Activated CD4-positive, alpha-beta T cell treated with anti-CD3 and anti-CD28 coated beads for 36 hours (primary cell): ENCODE measurements at regions not wholly inside any gene's neighbourhood (a gene's known extent, or its start where the extent isn't known, plus 50 kb on each side); places are given as distances from the start of the nearest gene placed in this dataset.

ENCODE experiments used
- ATAC-seq: fragments of 200-7000 bp; cut with Tn5 transposase; one replicate; pipeline ENCODE4 v1.10.0; 2021; ENCODE audit warnings: mild to moderate bottlenecking, moderate library complexity
- CTCF ChIA-PET: fragments of 350-600 bp; sonication (Branson Sonifier 250); formaldehyde crosslinking; loops from one replicate; lab custom pipeline; 2021; ENCODE audit warnings: antibody characterized with exemption; lab: Charles Lee
- POLR2A ChIA-PET: fragments of 350-600 bp; sonication (Branson Sonifier 250); formaldehyde crosslinking; loops from one replicate; lab custom pipeline; 2021; ENCODE audit warnings: antibody characterized with exemption, inconsistent platforms; lab: Charles Lee
- DNase-seq: peaks from one replicate; pipeline ENCODE4 v3.0.0-alpha.2; 2020
- H3K27ac Mint-ChIP-seq: one replicate; pipeline ENCODE4 v1.8.0; 2021; ENCODE audit warnings: mixed read lengths
- H3K27me3 Mint-ChIP-seq: one replicate; pipeline ENCODE4 v1.8.0; 2021; ENCODE audit warnings: mixed read lengths
- H3K36me3 Mint-ChIP-seq: one replicate; pipeline ENCODE4 v1.8.0; 2021; ENCODE audit warnings: low read depth, mixed read lengths
- H3K4me1 Mint-ChIP-seq: one replicate; pipeline ENCODE4 v1.8.0; 2021; ENCODE audit warnings: mixed read lengths
- H3K4me3 Mint-ChIP-seq: one replicate; pipeline ENCODE4 v1.8.0; 2021; ENCODE audit warnings: mild to moderate bottlenecking, moderate library complexity, mixed read lengths
- H3K9me3 Mint-ChIP-seq: one replicate; pipeline ENCODE4 v1.8.0; 2021; ENCODE audit warnings: low read depth, mixed read lengths
- intact Hi-C, 2 experiments: fragments of 100-400 bp; cut with DNase I in 1 of 2; cut with micrococcal nuclease in 1 of 2; formaldehyde crosslinking; loops; one replicate each; pipeline versions ENCODE4 v1.14.2 to v1.15.1; 2022 to 2024; cut with DNase I, micrococcal nuclease

DNA sequence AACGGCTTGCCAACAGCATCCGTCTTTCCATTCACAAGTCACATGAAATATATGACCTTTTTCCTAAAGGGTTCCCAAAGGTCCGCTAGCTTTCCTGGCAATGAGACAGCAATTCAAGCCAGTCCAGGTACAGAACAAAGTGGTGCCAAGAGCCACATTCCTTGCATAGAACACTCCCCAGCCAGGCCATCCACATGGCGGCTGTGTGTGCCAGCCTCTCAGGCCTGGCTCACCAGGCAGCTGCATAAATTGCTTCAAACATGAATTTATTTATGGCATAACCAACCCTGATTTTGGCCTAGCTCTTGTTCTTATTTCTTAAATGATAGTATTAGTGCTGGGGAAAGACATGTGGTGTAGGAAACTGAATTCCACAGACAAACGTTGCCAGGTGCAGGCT is 63.7 kb upstream of the CREB5 start:
- Mint-ChIP-seq H3K27me3 (peaks cover 8% of the 10 kb centered on the region), H3K36me3 (no peaks in the 10 kb centered on the region), H3K27ac (no peak overlapping the region), H3K9me3 (no peaks in the 10 kb centered on the region), H3K4me1 (no peaks in the 10 kb centered on the region), H3K4me3 (no peak overlapping the region)
- ChIA-PET POLR2A (interaction anchor here (0.5 to 0.6 kb wide), 3 partner anchors 51 to 282 kb away, joined by 3 to 7 read pairs (median 3); no protein-coding TSS in a partner anchor), CTCF (interaction anchor here (0.5 to 0.8 kb wide), 3 partner anchors 13 to 47 kb away, joined by 3 read pairs; no protein-coding TSS in a partner anchor)
- DNase-seq (no peak), ATAC-seq (no peak)
- intact Hi-C loops = no loop called here

DNA sequence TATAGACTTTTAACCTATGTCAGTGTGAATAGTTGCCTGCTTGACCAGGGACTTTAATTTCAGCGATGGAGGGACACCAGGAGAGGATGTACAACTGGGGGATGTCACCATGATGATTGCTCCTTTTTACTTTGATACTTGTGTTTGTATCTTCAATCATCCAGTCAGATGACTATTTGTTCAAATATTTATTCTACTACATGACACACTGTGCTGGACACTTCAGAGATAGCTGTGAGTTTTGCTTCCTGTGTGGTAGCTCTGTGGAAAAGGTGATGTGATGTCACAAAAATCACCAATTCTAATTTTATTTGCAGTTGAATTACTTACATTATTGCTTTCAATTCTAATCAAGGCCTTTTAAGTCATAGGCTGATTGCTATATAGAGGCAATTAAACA is 62.7 kb upstream of the CREB5 start:
- ATAC-seq (no peak), DNase-seq (no peak)
- no peak overlapping the region for H3K4me3 Mint-ChIP-seq
- peaks cover 6% of the 10 kb centered on the region for H3K27me3 Mint-ChIP-seq
- ChIA-PET CTCF (interaction anchor here (0.6 to 1.9 kb wide), 4 partner anchors 13 to 1819 kb away, joined by 3 to 5 read pairs (median 4); no protein-coding TSS in a partner anchor), POLR2A (no interaction called here)
- intact Hi-C loops = no loop called here
- H3K9me3 Mint-ChIP-seq = no peaks in the 10 kb centered on the region
- no peaks in the 10 kb centered on the region for H3K4me1 Mint-ChIP-seq
- H3K27ac Mint-ChIP-seq = no peak overlapping the region
- H3K36me3 Mint-ChIP-seq = no peaks in the 10 kb centered on the region

GRCh38 chr7:28350662-28351061 is 61.7 kb upstream of the CREB5 start:
- ATAC-seq (no peak), DNase-seq (no peak)
- no peak overlapping the region for H3K4me3 Mint-ChIP-seq
- H3K27ac Mint-ChIP-seq = no peak overlapping the region
- intact Hi-C loops = no loop called here
- no peaks in the 10 kb centered on the region for H3K36me3 Mint-ChIP-seq
- H3K4me1 Mint-ChIP-seq = no peaks in the 10 kb centered on the region
- H3K27me3 Mint-ChIP-seq = peaks cover 6% of the 10 kb centered on the region
- ChIA-PET POLR2A (no interaction called here), CTCF (interaction anchor here (1.5 to 1.9 kb wide), 2 partner anchors 12 to 53 kb away, joined by 3 to 5 read pairs; no protein-coding TSS in a partner anchor)
- H3K9me3 Mint-ChIP-seq = no peaks in the 10 kb centered on the region

DNA sequence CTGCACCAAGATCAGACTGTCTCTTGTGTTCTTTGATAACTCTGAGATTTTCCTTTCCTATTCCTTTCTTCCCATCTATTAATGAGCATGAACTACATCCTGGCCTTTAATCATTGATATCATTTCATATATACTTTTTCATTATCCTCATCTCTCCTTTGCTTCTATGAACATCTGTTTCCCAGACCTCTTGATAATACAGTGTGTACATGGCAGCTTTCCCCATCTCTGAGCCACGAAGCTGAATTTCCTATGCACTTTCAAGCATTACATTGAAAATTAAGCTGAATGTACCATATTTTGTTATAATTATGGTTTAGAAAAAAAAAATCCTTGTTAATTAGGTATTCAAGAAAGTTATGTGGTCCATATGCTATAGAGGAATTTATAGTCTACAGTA is 60.9 kb upstream of the CREB5 start:
- no peak overlapping the region for H3K4me3 Mint-ChIP-seq

GRCh38 chr7:28354601-28355402 is 57.5 kb upstream of the CREB5 start:
- no peak for DNase-seq
- no peaks in the 10 kb centered on the region for H3K4me1 Mint-ChIP-seq
- H3K27me3 Mint-ChIP-seq = peaks cover 7% of the 10 kb centered on the region
- intact Hi-C loops = no loop called here
- CTCF ChIA-PET = interaction anchor here (0.6 to 1.3 kb wide), 3 partner anchors 38 to 55 kb away, joined by 3 to 4 read pairs (median 3); no protein-coding TSS in a partner anchor
- no peak overlapping the region for H3K27ac Mint-ChIP-seq
- H3K36me3 Mint-ChIP-seq = no peaks in the 10 kb centered on the region
- H3K4me3 Mint-ChIP-seq = no peak overlapping the region
- ATAC-seq = no peak
- no peaks in the 10 kb centered on the region for H3K9me3 Mint-ChIP-seq
- POLR2A ChIA-PET = no interaction called here

More for the DNA sequence above, 60.9 kb upstream of the CREB5 start:
- DNase-seq (no peak), ATAC-seq (no peak)
- H3K27me3 Mint-ChIP-seq = peaks cover 6% of the 10 kb centered on the region
- H3K9me3 Mint-ChIP-seq = no peaks in the 10 kb centered on the region
- intact Hi-C loops = no loop called here
- POLR2A ChIA-PET = no interaction called here
- H3K27ac Mint-ChIP-seq = no peak overlapping the region
- H3K4me1 Mint-ChIP-seq = no peaks in the 10 kb centered on the region
- no peaks in the 10 kb centered on the region for H3K36me3 Mint-ChIP-seq
- CTCF ChIA-PET = interaction anchor here (0.6 to 1.9 kb wide), 2 partner anchors 12 to 54 kb away, joined by 3 to 5 read pairs; no protein-coding TSS in a partner anchor

DNA sequence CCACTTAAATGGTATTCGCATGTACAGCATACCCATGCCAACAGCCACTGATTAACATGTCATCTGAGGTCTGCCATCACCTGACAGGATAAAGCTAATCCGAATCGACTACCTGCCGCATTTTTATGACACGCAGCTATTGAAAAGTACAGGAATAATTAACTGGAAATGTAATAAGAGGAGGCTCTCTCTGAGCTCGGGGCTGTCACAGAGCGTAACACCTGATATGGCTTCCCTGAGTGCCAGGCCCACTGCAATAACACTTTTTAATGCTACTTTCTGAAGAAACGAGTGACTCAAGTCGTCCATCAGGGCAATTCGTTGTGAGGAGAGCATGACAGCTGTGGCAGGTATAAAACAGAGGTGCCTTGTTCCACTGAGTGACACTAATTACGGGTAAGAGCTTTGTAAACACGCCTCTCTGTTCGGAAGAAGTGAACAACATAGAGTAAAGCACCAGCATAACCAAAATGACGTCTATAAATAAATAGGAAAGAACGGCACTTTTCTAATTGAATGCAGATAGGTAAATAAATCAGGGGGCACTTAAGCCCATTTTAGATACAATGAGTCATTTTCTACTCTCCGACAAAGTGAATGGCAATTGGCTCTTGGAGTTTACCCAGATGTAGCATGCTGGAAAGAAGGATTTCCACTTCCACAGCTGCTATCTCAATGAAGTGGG is 56.5 kb upstream of the CREB5 start:
- Mint-ChIP-seq H3K36me3 (no peaks in the 10 kb centered on the region), H3K4me1 (no peaks in the 10 kb centered on the region), H3K27ac (no peak overlapping the region), H3K4me3 (no peak overlapping the region), H3K27me3 (peaks cover 5% of the 10 kb centered on the region), H3K9me3 (no peaks in the 10 kb centered on the region)
- CTCF ChIA-PET = interaction anchor here (1.4 kb wide), 1 partner anchor 11 kb away, joined by 3 read pairs; no protein-coding TSS in a partner anchor
- intact Hi-C loops = no loop called here
- DNase-seq = no peak
- POLR2A ChIA-PET = no interaction called here
- ATAC-seq = no peak

DNA sequence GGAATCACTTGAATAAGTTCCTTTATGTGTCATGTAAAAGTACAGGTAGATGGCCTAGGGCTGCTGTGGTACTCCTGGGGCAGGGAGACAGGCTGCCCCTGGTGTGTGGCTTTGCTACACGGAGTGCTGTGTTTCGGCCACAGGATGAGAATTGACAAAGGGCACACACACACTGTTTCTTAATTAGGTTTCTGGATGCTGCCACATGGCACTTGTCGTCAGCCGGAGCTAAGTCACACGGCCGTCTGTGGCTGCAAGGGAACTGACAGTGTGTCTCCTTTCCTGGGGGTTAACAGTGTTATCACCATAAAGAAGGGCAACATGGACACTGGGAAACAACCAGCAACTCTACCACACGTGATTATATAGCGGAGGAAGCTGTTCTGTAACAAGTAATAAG is 55.7 kb upstream of the CREB5 start:
- ATAC-seq = no peak
- no peaks in the 10 kb centered on the region for H3K4me1 Mint-ChIP-seq
- H3K27me3 Mint-ChIP-seq = peaks cover 5% of the 10 kb centered on the region
- H3K36me3 Mint-ChIP-seq = no peaks in the 10 kb centered on the region
- no peaks in the 10 kb centered on the region for H3K9me3 Mint-ChIP-seq
- ChIA-PET POLR2A (no interaction called here), CTCF (interaction anchor here (1.4 kb wide), 1 partner anchor 10 kb away, joined by 3 read pairs; no protein-coding TSS in a partner anchor)
- no peak for DNase-seq
- H3K4me3 Mint-ChIP-seq = no peak overlapping the region
- H3K27ac Mint-ChIP-seq = no peak overlapping the region
- intact Hi-C loops = no loop called here

GRCh38 chr7:28358423-28358868 is 53.9 kb upstream of the CREB5 start:
- CTCF ChIA-PET = interaction anchor here (1.2 kb wide), 1 partner anchor 238 kb away, joined by 3 read pairs; no protein-coding TSS in a partner anchor
- Mint-ChIP-seq H3K4me1 (no peaks in the 10 kb centered on the region), H3K9me3 (no peaks in the 10 kb centered on the region), H3K27ac (no peak overlapping the region), H3K27me3 (peaks cover 5% of the 10 kb centered on the region), H3K36me3 (no peaks in the 10 kb centered on the region), H3K4me3 (no peak overlapping the region)
- DNase-seq (no peak), ATAC-seq (peak; percentile 53)
- intact Hi-C loops = no loop called here
- POLR2A ChIA-PET = no interaction called here

- no peak overlapping the region for H3K4me3 Mint-ChIP-seq
- H3K36me3 Mint-ChIP-seq = peaks cover 2% of the 10 kb centered on the region
- intact Hi-C loops = no loop called here
- CTCF ChIA-PET = interaction anchor here (1.0 to 1.2 kb wide), 2 partner anchors 12 to 63 kb away, joined by 3 to 5 read pairs; no protein-coding TSS in a partner anchor
- DNase-seq = no peak
- ATAC-seq = no peak
- H3K27me3 Mint-ChIP-seq = peaks cover 14% of the 10 kb centered on the region
- POLR2A ChIA-PET = no interaction called here
- no peaks in the 10 kb centered on the region for H3K4me1 Mint-ChIP-seq
- H3K9me3 Mint-ChIP-seq = peaks cover 12% of the 10 kb centered on the region
- H3K27ac Mint-ChIP-seq = no peak overlapping the region
Measured at GRCh38 chr7:28360739-28361138, 51.6 kb upstream of the CREB5 start.

GRCh38 chr7:28361551-28361950 is 50.8 kb upstream of the CREB5 start:
- ATAC-seq (no peak), DNase-seq (no peak)
- Mint-ChIP-seq H3K4me3 (no peak overlapping the region), H3K27ac (no peak overlapping the region), H3K9me3 (peaks cover 12% of the 10 kb centered on the region), H3K4me1 (no peaks in the 10 kb centered on the region), H3K36me3 (peaks cover 2% of the 10 kb centered on the region), H3K27me3 (peaks cover 14% of the 10 kb centered on the region)
- ChIA-PET CTCF (interaction anchor here (0.6 to 1.2 kb wide), 5 partner anchors 11 to 562 kb away, joined by 3 to 5 read pairs (median 3); no protein-coding TSS in a partner anchor), POLR2A (no interaction called here)
- intact Hi-C loops = no loop called here

DNA sequence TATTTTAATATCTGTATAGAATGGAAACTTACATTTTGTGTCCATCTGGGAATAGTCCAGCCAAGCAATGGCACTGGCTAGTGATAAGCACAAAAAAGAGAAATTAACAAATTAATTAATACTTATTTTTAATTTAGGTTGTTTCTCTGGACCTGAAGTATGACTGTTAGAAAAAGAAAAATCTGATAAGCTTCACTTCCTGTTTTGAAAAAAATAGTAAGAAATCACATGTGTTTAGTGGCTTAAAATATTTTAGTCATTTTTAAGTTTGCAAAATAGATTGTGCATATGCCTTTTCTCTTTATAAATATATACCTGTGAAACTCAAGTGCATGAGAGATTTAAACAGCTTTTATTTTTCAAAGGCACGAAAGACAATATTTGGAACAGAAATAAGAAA is 50.1 kb upstream of the CREB5 start:
- ATAC-seq (no peak), DNase-seq (no peak)
- CTCF ChIA-PET = interaction anchor here (0.6 to 1.5 kb wide), 8 partner anchors 10 to 561 kb away, joined by 3 to 5 read pairs (median 3); no protein-coding TSS in a partner anchor
- Mint-ChIP-seq H3K27me3 (peaks cover 12% of the 10 kb centered on the region), H3K27ac (no peak overlapping the region), H3K4me1 (no peaks in the 10 kb centered on the region), H3K4me3 (no peak overlapping the region), H3K9me3 (peaks cover 12% of the 10 kb centered on the region), H3K36me3 (peaks cover 2% of the 10 kb centered on the region)
- intact Hi-C loops = no loop called here
- POLR2A ChIA-PET = no interaction called here
